Lung microvascular endothelial cell (primary cell): ENCODE measurements at regions not wholly inside any gene's neighbourhood (a gene's known extent, or its start where the extent isn't known, plus 50 kb on each side); places are given as distances from the start of the nearest gene placed in this dataset.

Experiments used
- DNase-seq, 2 donors: peaks; one replicate each; pipeline versions ENCODE4 v3.0.0 to v3.0.0-alpha.2; 2010; ENCODE audit warnings: low read depth in 2 of 2

DNA sequence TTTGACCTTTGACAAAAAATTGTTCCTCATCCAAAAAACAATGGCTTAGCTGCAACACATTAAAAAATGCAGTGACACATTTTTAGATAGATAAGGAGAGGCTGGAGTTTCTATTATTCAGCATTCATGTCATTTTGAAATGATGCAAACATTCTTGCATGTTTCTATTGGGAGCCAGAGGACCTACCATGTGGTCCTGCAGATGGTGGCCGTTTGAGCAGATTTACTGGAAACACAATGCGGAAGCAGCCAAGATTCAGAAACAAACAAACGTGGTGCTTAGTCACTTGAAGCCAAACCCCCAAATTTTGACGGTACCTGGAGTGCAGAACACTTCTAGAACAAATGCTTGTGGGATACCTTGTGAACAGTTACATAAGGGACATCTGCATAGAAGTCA is 456.7 kb downstream of the PCDH18 start:
- DNase-seq = no peak

DNA sequence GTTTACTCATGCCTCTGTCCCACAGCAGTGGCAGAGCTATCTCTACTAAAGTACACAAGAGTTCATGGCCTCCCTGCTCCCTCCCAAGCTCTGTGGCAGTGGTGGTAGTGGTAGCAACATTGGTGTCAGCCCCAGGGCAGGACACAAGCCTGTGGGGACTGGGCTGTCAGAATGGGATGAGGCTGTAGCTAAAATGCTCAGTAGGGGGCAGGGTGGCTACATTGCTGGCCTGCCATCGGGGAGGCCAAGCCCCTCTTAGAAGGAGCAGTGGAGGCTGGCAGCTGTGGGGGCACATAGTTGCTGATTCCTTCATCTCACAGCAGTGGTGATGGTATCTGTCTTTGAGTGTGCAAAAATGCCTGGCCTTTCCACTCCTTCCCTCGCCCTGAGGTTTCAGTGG is 461.7 kb downstream of the PCDH18 start:
- DNase-seq = no peak

DNA sequence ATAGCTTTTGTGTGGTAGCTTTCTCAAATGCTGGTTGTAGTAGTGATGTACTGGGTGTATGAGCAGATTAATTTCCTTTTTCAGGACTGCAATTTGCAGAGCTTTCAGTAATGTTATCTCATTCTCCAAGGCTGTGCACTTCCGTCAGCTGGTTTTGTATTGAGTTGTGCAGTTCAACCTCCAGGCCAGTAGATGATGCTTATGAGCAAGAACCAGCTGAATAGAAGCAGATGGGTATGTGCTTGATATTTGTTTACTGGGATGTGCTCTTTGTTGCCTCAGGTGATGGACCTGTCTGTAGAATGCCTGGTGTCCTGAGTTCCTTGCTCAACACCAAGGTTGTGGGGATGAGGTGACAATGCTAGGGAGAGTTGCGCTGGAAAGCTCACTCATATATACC is 462.8 kb downstream of the PCDH18 start:
- DNase-seq = no peak

DNA sequence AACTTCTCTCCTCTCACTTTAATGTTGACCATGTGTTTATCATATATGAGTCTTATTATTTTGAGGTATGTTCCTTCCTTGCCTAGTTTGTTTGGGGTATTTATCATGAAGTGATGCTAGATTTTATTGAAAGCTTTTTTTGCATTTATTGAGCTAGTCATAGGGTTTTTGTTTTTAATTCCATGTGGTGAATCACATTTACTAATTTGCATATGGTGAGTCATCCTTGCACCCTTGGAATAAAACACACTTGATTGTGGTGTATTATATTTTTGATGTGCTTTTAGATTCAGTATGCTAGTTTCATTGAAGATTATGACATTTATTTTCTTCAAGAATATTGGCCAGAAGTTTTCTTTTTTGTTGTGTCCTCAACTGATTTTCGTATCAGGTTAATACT is 464.6 kb downstream of the PCDH18 start:
- DNase-seq = no peak

GRCh38 chr4:137065311-137065710 is 467.0 kb downstream of the PCDH18 start:
- DNase-seq = no peak

DNA sequence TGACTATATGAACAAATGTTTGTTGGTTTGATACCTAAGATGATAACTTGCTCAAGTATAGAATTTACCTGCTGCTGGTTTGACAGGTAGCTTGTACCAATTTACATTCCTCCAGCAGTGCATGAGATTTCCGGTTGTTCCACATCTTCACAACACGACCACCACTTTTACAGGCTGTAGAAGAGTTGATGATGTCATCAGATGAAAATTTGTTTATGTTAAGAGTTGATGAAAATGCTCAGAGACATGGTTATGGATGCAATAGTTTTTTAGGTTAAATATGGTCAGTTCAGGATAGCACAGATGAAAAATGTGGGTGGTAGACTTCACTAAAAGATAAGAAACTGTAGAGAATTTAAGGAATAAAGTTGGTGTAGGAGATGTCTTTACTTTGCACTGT is 468.3 kb downstream of the PCDH18 start:
- no peak for DNase-seq

DNA sequence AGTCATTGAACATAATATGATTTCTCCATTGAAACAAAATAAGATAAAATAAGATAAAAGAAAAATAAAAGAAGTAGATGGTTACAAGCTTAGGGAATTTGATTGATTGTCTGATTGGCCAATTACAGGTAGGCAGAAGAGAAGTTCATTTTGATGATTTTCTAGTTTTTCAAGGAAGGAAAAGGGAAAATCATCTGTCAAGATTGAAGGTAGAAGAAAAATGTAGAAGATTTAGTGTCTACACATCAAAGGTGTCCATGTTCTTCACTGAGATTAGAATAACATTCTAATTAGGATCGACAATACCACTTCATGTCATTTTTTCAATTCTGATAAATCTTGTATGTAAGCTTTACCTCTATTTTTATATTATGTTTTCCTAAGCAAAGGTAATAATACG is 489.1 kb downstream of the PCDH18 start:
- DNase-seq = no peak

- no peak for DNase-seq
Measured at GRCh38 chr4:137039370-137039769, 492.9 kb downstream of the PCDH18 start.

- DNase-seq = no peak
Measured at GRCh38 chr4:137032222-137032621, 500.1 kb downstream of the PCDH18 start.

GRCh38 chr4:137029026-137029425 is 503.3 kb downstream of the PCDH18 start:
- no peak for DNase-seq

DNA sequence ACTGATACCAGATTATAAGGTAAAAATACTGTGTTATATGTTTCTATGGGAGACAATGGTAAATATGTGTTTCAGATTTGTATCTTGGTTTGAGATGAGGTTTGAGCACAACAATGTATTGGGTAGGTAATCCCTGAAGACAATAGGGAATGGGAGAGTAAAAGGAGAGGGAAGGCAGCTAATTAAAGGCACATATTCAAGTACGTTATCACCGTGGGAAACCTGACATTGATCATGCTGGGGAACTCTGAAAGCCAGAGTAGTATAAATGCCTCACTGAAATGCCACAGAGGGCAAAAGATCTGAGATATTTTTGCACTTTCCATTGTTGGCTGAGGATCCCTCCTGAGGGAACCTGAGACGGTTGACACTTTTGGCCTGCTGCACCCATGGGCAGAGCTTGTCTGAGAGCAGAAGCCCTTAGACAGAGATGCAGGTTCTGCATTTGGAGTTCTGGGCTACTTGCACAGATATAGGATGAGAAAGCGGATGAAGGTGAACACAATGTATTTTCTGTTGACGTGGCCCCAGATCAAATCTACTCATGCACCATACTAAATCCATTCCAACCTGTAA is 506.7 kb downstream of the PCDH18 start:
- DNase-seq = no peak

- no peak for DNase-seq
Measured at GRCh38 chr4:137015426-137016409, 516.6 kb downstream of the PCDH18 start.

- DNase-seq = no peak
Measured at GRCh38 chr4:137000432-137000831, 531.9 kb downstream of the PCDH18 start.

DNA sequence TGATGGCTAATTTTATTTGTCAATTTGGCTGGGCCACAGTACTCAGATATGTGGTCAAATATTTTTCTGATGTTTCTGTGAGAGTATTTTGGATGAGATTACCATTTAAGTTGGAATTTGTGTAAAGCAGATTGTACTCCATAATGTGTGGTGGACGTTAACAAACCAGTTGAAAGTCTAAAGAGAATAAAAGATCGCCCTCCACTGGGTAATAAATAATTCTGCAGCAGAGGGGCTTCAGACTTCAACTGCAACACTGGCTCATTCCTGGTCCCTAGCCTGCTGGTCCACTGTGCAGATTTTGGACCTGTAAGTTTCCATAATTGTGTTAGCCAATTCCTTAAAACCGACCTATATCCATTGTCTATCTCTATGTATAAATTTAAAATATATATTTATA is 540.3 kb downstream of the PCDH18 start:
- DNase-seq = no peak

DNA sequence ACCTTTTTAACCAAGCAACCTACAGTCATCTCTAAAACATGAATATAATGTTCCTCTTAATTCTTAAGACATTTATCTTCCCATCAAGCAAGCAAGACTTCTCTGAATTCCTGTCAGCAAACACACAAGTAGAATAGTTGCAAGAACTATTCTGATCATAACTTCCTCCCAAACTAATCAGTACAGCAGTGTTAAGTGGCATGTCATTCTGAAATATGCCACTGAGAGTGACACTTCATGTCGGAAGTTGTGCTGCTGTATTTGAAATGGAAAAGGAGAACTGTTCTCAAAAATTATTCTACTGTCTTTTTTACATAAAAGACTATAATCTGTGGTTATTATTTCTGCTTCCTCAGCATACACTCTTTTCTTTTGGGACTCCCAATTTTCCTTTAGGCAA is 546.6 kb downstream of the PCDH18 start:
- DNase-seq = no peak

GRCh38 chr4:136967069-136967468 is 565.2 kb downstream of the PCDH18 start:
- DNase-seq = no peak

DNA sequence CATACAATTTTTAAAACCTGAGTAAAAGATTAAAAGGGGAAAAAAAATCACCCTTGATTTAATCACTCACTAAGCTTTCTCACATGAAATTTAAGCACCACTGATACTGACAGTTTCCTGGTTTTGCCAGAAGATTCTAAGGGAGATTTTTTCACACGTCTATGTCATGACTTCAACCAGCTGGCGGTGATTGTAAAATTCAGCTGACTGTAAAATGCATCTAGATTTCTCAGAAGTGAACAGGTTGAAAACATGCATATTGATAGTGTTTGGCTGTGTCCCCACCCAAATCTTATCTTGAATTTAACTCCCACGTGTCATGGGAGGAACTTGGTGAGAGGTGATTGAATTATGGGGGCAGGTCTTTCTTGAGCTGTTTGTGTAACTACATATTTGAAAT is 566.8 kb downstream of the PCDH18 start:
- DNase-seq = no peak

- DNase-seq = no peak
Measured at GRCh38 chr4:136962868-136963267, 569.4 kb downstream of the PCDH18 start.

- DNase-seq = no peak
Measured at GRCh38 chr4:136946307-136946907, 585.9 kb downstream of the PCDH18 start.

DNA sequence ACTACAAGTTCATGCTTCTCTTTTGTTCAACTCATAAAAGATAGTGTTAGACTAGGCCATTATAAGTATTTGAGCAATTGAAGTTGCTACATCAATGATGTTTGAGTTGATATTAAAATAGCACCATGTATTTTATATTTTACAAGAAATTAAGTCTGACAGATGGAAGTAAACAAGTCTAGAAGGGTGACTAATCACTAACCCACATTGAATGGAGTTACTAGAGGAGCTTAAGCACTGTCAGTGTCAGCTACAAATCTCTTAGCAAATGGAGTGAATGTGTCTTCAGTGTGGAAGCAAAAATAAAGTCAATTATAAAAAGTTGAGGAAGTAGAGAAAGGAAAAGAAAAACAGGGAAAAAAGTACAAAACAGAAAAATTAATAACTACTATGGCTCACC is 592.5 kb downstream of the PCDH18 start:
- DNase-seq = no peak

GRCh38 chr4:136935871-136936270 is 596.4 kb downstream of the PCDH18 start:
- DNase-seq = no peak

DNA sequence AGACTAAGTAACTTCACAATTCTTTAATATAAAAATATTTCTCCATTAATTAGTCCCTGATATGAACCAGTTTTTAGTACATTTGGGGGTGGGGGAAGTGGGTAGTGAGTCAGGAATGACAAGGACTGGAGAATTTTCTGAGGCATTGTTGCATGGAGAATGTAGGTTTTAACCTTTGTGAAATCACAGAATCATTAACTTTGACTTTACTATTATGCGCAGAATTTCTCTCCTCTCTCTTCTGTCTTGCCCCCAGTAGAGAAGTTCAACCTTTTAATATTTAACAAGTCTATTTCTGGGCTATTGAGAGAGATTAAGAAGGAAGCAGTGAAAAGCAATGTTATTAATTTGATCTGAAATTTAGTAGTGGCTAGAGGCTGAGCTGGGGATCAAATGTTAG is 597.0 kb downstream of the PCDH18 start:
- no peak for DNase-seq

- DNase-seq = no peak
Measured at GRCh38 chr4:136934601-136935000, 597.7 kb downstream of the PCDH18 start.
